Astrocyte (in vitro differentiated cells and primary cell): ENCODE measurements at regions not wholly inside any gene's neighbourhood (a gene's known extent, or its start where the extent isn't known, plus 50 kb on each side); places are given as distances from the start of the nearest gene placed in this dataset.
"Not testable (repeated sequence)": the region's sequence is repeated elsewhere in the genome, so short reads cannot be mapped to it uniquely, and the experiment has no call there.

Source experiments
- CTCF ChIP-seq: IDR thresholded peaks from 2 replicates; pipeline ENCODE4 v1.5.1; 2011; ENCODE audit warnings: low read depth, mild to moderate bottlenecking, inconsistent platforms, low read length, moderate library complexity; ENCODE audit not compliant: insufficient read depth
- EZH2 ChIP-seq: IDR thresholded peaks from 2 replicates; pipeline ENCODE4 v1.6.1; 2012; ENCODE audit warnings: mild to moderate bottlenecking, low read length, inconsistent platforms; ENCODE audit not compliant: insufficient read depth

- not testable (repeated sequence) for TF ChIP-seq EZH2, CTCF
Measured at GRCh38 chr9:138221446-138222054, 344.0 kb downstream of the CACNA1B start.
